GM21423 (cell line): ENCODE measurements at regions not wholly inside any gene's neighbourhood (a gene's known extent, or its start where the extent isn't known, plus 50 kb on each side); places are given as distances from the start of the nearest gene placed in this dataset.
"Not testable (repeated sequence)": the region's sequence is repeated elsewhere in the genome, so short reads cannot be mapped to it uniquely, and the experiment has no call there.

Source experiments
- ATAC-seq: cut with Tn5 transposase; IDR thresholded peaks from one replicate; pipeline ENCODE4 v1.9.1; 2021; ENCODE audit warnings: mild to moderate bottlenecking, moderate library complexity; ENCODE audit not compliant: unreplicated experiment

DNA sequence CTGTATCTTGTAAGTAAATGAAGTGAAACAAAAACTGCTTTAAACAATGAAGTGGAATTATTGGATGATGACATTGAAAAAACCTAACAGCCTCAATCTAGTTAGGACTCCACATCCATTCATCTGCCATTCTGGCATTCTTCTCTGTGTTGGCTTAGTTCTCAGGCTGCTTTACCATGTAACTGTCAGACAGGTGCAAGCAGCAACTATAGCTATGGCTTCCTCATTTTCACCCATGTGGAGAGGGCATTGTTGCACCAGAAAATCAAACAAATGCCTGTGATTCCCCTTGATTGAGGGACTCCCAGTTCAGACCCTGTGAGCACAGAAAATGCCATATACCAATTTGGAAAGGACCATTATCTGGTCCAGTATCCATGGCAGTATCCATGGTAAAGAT lies 129.5 kb upstream of the NYAP2 start:
- no peak for ATAC-seq

DNA sequence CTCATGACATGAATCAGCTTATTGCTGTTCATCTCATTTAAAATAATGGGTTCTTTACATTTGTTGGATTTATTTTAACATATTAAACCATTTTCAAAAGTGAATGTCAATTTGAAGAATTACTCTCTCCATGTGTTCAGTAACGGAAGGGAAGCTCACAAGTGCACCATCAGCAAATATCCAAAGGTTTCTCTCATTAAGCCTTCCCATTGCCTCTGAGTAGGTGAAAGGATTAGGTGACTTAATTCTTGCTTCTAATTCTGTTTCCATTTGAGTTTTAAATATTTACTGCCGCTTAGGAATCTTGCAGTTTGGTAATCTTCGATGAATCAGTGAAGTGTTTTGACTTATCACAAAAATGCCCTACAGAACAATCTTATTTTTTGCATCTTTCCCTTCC lies 145.1 kb upstream of the NYAP2 start:
- no peak for ATAC-seq

DNA sequence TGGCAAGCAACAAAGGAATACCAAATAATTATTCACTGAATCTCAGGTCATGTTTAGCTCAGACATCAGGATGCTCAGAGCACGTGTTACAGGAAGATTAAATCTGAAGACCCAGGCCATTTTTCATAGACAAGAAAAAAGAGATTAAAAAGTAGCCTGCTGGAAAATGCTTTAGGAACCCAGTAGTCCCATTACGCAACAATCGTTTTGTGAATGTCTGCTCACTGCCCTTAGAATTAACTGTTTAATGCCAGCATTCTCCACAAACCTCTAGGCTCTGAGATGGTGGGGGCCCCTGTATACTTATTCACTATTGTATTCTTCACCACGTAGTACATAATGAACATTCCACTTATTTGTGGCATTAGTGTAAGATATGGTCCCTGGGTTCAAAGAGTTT lies 154.6 kb upstream of the NYAP2 start:
- no peak for ATAC-seq

DNA sequence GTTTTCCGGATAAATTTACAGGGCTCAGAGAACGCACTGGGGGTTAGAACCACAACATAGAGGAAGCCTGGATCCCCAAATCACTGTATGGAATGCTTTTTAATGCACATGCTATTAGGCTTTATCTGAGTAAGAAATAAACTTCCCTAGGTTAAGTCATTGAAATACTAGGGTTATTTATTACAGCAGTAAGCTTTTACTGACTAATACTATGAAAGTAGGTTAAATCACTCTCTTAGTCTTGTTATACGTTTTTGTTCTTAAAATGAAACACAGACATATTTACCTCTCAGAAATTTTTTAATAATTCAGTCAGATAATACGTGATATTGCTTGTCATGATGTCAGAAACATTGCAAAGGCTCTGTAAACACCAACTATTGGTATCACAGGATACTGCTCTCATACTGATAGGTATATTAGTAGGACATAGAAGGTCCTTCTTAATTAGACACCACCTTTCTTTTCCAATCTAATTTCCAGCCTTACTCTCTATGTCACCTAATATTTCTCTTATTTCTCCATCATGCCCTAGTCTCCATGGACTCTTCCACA lies 162.7 kb upstream of the NYAP2 start:
- no peak for ATAC-seq

DNA sequence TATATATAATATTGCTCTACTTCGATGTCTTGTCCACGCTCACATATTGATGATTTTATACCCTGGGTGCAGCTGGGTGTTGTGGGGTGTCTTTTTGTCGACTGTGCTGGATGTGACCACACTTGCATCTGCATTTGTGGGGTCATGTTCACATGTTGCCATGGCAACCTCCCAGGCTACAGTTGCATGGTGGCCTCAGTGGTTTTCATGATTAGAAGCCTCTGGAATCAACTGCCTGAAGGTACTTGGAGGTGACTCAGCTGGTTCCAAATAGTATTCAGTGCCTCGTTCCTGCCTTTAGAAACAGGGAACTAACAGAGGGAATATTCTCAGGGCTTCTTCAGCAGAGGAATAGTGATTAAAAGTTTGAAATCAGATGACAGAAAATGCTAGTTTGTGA lies 166.3 kb upstream of the NYAP2 start:
- no peak for ATAC-seq

DNA sequence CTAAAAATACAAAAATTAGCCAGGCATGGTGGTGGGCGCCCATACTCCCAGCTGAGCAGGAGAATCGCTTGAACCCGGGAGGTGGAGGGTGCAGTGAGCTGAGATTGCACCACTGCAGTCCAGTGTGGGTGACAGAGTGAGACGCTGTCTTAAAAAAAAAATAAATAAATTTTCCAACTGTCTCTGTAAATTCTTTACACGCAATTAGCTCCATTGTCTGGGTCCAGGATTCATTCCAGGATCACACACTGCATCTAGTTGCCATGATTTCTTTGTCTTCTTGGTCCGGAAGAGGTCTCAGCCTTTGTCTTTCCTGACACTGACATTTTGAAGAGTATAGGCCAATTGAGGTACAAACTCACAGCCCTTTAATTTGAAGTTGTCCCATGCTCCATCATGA lies 167.6 kb upstream of the NYAP2 start:
- no peak for ATAC-seq

DNA sequence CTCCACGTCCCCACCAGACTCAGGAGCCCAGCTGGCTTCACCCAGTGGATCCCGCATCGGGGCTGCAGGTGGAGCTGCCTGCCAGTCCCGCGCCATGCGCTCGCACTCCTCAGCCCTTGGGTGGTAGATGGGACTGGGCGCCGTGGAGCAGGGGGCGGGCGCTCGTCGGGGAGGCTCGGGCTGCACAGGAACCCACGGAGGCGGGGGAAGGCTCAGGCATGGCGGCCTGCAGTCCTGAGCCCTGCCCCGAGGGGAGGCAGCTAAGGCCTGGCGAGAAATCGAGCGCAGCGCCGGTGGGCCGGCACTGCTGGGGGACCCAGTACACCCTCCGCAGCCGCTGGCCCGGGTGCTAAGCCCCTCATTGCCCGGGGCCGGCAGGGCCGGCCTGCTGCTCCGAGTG lies 170.2 kb upstream of the NYAP2 start:
- ATAC-seq = not testable (repeated sequence)

DNA sequence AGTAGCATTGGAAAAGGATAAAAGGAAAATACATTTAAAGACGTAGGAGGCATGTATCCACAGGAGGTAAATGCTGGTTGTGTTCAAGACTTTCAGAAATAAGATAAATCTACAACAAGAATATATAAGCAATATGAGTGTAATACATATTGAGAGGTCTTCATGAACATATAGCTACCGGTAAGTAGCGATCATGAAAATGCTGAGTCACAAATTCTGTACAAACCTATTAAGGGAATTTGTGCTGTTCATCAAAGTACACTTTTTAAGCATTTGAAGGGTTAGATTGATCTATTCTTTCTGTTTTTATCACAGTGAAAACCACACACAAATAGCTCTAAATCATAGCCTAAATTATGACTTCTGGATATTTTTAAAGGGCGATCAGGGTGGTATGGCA lies 173.1 kb upstream of the NYAP2 start:
- ATAC-seq = no peak

DNA sequence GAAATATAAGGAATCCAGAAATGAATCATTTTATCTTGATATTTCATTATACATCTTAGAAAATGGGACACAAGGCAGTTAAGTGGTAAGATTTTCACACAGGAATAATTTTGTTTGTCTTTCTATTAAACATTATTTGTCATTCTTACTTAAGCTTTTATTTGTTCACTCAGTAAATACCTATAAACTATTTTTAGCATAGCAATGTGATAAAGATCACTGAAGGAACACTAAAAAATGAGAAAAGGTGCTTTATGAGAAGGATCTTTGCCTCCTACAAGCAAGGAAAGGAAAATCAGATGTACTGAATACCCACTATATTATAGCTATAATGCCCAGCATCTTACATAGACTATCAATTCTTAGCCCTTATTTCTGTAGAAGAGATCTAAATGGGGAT lies 176.2 kb upstream of the NYAP2 start:
- no peak for ATAC-seq

DNA sequence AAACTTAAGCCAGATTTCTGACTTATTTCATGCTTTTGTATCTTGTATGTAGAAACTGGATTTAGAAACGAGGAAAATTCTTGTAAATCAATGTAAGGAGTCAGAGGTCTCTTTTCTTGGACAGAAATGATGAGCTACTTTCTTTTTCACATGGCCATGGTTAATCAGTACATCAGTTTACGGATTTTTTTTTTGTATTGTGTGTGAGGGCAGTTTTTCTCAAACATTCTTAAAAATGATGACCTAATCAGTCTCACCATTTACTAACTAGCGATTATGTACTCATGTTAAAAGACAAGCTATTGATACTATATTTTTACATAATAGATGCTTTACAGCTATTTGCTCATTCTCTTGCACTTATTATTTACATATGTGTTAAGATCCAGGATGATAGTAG lies 165.2 kb upstream of the DOCK10 start:
- no peak for ATAC-seq

DNA sequence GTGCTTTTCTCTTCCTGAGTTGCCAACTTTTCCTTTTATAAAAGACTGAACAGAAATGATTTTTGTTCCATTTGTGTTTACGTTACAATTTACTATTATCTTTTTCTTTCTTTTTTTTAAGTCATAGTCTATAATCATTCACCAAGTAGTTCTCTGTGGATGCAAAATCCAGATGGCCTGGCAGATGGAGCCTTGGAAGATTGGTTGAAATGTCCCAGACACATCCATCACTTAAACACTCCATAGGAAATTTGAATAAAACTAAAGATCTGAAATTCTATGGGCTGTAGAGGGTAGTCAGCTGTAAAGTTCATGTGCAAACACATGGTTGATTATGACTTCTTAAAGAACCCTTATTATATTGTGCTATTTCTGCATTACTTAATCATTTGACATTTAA lies 164.8 kb upstream of the DOCK10 start:
- ATAC-seq = no peak

DNA sequence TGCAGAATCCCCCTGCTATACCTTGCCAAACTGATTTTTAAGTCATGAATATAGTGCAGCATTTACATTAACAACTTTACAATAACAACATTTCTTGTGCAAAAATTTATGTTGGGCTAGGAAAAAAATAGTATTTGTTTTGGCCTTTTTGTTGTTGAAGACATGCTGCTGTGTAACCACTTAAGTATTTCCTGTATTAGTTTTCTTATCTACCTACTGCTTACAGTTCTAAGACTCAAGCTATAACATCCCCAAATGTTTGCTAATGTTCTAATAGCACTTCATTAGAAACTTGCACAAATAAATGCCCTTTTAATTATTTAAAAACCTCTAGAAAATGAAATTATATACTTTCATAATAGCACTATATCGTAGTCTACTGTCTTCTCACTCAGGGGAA lies 154.3 kb upstream of the DOCK10 start:
- ATAC-seq = no peak

DNA sequence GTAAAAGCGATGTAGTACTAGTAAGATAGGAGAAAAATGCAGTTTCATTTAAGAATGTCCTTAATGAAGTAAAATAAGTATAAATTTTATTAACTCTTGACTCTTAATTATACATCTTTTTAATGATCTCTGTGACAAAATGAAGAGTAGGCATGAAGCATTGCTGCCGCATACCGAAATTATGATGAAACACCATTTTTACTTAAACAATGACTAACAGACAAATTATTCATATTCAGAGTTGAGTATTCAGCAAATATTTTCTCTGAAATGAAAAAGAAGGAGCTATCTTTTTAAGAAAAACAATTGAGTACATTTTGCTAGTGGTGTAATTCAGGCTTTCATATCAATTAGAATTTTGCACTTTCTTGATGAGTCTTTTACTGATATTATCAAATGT lies 150.6 kb upstream of the DOCK10 start:
- ATAC-seq = no peak

DNA sequence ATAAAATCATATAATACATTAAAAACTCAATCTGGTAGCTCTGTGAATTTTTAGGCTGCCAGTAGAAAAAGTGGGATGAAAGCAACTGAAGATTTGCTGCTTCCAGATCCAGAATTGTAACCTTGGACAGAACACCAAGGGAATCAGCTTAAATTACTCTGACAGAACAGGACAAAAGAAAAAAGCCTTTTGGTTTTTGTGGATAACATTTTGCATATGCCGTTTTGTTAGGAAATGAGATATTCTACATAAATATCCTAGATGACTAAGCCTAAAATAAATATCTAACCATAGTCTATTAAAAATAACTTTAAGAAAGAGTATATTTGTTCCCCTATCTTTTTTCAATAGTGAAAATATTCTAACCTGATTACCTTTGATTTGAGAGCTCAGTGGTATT lies 148.7 kb upstream of the DOCK10 start:
- ATAC-seq = no peak

DNA sequence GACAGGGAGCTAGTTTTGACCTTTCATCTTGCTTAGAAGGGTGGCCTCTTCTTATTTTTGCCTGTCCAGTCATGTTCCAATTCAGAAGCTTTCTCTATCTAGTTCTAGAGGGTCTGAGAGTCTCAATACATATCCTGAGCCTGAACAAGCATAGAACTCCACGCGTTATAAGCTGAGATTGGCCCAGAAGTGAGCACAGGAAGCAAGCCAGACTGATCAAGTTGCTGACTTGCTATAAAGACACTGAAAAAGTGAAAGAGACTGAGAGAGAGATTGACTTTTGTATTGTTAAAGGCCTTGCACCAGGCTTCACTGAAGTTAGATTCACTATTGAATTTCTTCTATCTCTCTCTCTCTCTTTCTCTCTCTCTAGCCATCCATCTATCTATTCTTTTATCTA lies 142.7 kb upstream of the DOCK10 start:
- no peak for ATAC-seq

DNA sequence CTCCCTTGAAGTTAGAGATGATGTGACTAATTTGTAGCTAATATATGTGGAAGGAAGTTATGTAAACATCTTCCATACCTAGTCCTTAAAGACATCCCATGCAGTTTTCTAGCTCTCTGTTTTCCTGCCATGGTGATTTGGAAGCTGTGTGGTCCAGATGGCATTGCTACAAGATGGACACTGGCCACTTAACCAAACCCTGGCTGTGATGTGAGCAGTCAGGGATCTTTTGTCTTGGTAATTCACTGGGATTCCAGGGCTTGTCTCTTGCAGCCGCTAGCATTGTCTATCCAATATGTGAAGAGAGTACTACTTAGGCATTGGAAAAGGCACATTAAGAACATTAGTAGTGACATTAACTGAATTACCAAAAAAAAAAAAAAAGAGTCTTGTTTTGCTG lies 139.9 kb upstream of the DOCK10 start:
- no peak for ATAC-seq

DNA sequence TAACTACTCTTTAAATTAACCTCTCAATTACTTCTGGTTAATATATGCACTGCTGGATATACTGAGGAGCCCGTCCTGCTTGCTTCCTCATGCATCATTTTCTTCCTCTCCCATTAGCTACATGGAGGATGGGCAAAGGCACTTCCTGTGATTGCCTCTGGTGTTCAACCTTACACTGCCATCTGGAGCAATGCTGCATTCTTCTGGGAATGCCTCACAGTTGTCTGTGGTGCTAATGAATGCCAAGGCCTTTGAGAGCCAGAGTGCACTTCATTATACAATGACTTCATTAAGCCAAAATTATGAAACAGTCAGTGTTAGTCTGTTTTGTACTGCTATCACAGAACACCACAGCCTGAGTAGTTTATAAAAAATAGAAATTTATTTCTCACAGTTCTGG lies 134.8 kb upstream of the DOCK10 start:
- no peak for ATAC-seq

DNA sequence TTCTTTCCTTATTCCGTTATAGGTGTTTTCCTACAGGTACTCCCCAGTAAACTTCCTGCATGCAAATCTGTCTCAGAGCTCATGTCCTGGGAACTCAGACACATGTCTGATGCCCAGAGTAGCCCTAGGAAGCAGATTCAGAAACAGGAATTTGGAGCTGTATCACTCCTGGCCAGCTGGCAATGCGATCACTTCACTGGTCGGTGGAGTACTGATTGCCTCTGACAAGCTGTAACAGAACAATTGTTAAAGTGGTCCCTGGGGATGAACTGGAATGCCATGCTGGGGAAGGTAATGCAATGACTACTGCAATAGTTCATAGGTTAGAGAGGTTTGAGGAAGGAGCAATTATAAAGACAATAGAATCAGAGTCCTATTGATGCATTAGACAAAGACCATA lies 131.6 kb upstream of the DOCK10 start:
- no peak for ATAC-seq

DNA sequence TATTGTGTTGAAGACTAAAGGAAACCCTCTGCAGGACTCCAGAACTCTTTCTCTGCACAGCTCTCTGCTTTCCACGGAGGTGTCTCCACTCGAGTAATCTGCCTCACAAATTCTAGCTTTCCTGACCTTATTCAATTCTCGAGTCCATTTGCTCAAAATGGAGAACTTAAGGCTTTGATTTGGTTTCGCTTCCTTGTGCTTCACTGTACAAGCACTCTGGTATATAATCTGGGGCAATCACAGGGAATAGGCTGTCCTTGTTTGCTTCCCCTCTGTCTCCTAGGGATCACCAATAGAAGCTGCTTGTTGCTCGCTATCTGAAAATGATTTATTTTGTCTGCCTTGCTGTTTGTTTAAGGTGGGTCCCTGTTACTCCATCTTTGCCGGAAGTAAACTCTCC lies 129.1 kb upstream of the DOCK10 start:
- ATAC-seq = no peak

DNA sequence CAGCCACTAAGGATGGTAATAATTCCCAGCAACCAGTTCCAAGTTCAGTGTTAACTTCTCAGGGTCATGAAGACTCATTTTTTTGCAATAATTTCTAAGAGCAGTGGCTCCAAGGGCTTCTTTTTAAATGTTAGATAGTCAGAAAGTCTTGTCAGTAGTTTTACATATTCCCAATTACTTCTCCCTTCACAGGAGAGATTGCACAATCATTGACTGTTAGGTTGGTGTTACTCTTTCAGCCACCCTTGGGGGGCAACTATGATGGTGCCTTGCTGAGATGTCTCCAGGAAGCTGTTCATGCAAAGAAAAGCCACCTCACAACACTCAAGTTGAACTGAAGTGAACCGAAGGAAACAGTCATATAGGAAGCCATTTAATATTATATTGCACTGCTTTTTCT lies 127.9 kb upstream of the DOCK10 start:
- no peak for ATAC-seq

DNA sequence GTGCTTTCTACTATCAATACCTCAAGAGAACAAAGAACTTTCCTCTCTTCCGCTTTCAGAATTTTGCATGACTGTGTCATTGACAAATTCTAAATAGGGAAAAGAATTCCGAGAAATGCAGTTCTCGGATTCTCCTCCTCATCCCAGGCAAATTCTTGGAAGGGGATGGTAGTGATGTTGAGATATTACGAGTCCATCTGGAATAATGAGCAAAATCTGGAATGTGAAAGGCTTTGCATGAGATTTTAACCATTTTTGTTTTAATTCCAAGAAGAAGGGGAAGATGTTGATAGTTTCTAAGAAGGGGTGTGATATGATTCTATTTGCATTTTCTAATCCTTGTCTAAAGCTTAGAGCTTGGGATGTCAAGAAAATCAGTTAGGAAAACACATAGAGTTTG lies 127.1 kb upstream of the DOCK10 start:
- no peak for ATAC-seq

DNA sequence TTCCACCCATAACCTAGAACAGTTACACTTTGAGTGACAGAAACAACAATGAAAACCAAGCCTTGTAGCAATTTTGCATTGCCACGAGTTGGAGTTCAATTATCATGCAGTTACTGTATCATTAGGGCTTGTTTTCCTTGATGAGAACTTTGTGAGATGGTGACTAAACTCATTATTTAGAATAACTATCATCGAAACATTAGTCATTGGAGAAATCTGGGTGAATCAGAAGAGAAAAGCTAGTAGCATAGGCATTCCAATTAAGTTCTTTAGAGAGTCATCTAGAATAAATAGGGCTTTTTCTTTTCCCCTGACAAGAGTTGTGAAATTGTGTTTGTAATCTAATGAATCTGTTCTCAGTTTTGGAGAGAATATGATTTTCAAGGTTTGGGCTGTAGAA lies 122.8 kb upstream of the DOCK10 start:
- ATAC-seq = no peak

DNA sequence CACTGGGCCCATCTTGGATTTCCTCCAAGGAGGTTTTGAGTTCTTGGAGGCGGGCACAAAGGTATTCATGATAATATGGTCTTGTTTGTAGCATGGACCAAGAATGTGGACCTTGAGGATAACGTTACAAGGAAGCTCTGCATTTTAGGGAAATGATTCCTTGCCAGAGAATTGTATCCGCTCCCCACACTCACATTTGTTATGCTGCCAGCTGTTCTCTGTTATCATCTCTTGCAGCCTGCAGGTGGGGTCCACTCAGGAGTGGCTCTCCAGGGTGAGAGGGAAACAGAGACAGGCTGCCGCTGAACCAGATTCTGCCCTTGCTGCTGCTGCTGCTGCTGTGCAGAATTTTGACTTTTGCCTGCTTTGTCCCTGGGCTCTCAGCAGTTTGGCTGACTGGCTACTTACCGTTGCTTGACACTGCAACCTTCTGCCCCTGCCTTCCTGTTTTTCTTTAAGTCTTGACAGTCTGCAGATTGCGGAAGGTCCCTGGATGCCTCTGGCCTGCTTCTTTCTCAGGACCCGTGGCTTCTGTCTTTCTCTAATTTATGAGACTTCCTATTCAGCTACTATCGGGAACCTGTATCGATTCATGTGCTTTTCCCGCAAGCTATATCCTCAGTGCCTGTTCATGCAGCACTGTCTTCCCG lies 122.3 kb upstream of the DOCK10 start:
- no peak for ATAC-seq
